ENCODE measurements at regions not wholly inside any gene's neighbourhood (a gene's known extent, or its start where the extent isn't known, plus 50 kb on each side); places are given as distances from the start of the nearest gene placed in this dataset.

GRCh38 chr4:27101561-27101960 lies 240.9 kb downstream of the STIM2 start:
- no peak for TF ChIP-seq CTCF (IDR thresholded peaks at IDR 0.05)
- TF ChIP-seq POLR2A (IDR thresholded peaks at IDR 0.05), result no peak
